H1 (cell line): ENCODE measurements at regions not wholly inside any gene's neighbourhood (a gene's known extent, or its start where the extent isn't known, plus 50 kb on each side); places are given as distances from the start of the nearest gene placed in this dataset.

ENCODE experiments used
- CTCF ChIP-seq, 3 experiments: IDR thresholded peaks; 1 replicate in 2 of 3; 2 replicates in 1 of 3; pipeline versions ENCODE4 v1.5.1 to v1.6.1; 2011; ENCODE audit warnings: low read length in 3 of 3, mild to moderate bottlenecking in 3 of 3, inconsistent platforms in 2 of 3, low read depth in 1 of 3, moderate library complexity in 1 of 3; ENCODE audit not compliant: insufficient read depth in 1 of 3; ENCODE audit errors: control extremely low read depth in 1 of 3
- EP300 ChIP-seq, 2 experiments: IDR thresholded peaks; 1 replicate in 1 of 2; 2 replicates in 1 of 2; pipeline ENCODE4 v1.6.1; 2011 to 2012; ENCODE audit warnings: low read depth in 2 of 2, low read length in 2 of 2, mild to moderate bottlenecking in 2 of 2, borderline replicate concordance in 1 of 2, inconsistent platforms in 1 of 2, moderate library complexity in 1 of 2
- GTF2F1 ChIP-seq: IDR thresholded peaks from 2 replicates; pipeline ENCODE4 v1.6.1; 2012; ENCODE audit warnings: low read depth, low read length, improper control_type of control experiment, borderline replicate concordance
- HDAC2 ChIP-seq, 2 experiments: fragments of 300-600 bp in 1 of 2; sonication (generic) in 1 of 2; IDR thresholded peaks; 2 replicates each; pipeline ENCODE4 v1.6.1; 2011 to 2012; ENCODE audit warnings: low read depth in 2 of 2, low read length in 2 of 2, mild to moderate bottlenecking in 2 of 2, moderate library complexity in 2 of 2, borderline replicate concordance in 1 of 2, inconsistent platforms in 1 of 2
- POLR2A ChIP-seq, 2 experiments: IDR thresholded peaks; 1 replicate in 1 of 2; 2 replicates in 1 of 2; pipeline ENCODE4 v1.6.1; 2011; ENCODE audit warnings: low read depth in 2 of 2, low read length in 2 of 2, mild to moderate bottlenecking in 2 of 2; ENCODE audit errors: control extremely low read depth in 1 of 2
- POLR2AphosphoS5 ChIP-seq: IDR thresholded peaks from 2 replicates; pipeline ENCODE4 v1.6.1; 2011; ENCODE audit warnings: low read depth, low read length
- RNF2 ChIP-seq: fragments of 200-900, 300-1000 bp; sonication (generic); IDR thresholded peaks from 2 replicates; pipeline ENCODE4 v1.7.1; 2016; ENCODE audit warnings: borderline replicate concordance, low read depth, mild to moderate bottlenecking, antibody characterized with exemption, low read length; ENCODE audit not compliant: poor library complexity, severe bottlenecking; ENCODE audit errors: missing control alignments
- USF2 ChIP-seq: IDR thresholded peaks from 2 replicates; pipeline ENCODE4 v1.6.1; 2011; ENCODE audit warnings: low read length, improper control_type of control experiment

- TF ChIP-seq EP300 (IDR thresholded peaks at IDR 0.05; ENCODE audit: borderline replicate concordance in 1 of 2, low read depth in 2 of 2, low read length in 2 of 2) (no peak), POLR2A (IDR thresholded peaks at IDR 0.05; ENCODE audit: control extremely low read depth in 1 of 2, low read depth in 2 of 2, low read length in 2 of 2) (no peak), HDAC2 (IDR thresholded peaks at IDR 0.05; ENCODE audit: borderline replicate concordance in 1 of 2, low read depth in 2 of 2, low read length in 2 of 2) (no peak), CTCF (IDR thresholded peaks at IDR 0.05; ENCODE audit: control extremely low read depth in 1 of 3, insufficient read depth in 1 of 3, low read depth in 1 of 3, low read length in 3 of 3) (no peak), RNF2 (no peak), GTF2F1 (no peak), POLR2AphosphoS5 (no peak), USF2 (no peak)
Observed at GRCh38 chr15:62887113-62887570, 155.4 kb upstream of the TPM1 start.
